GM23338 (cell line): ENCODE measurements at regions not wholly inside any gene's neighbourhood (a gene's known extent, or its start where the extent isn't known, plus 50 kb on each side); places are given as distances from the start of the nearest gene placed in this dataset.

Source experiments
- ATAC-seq: fragments of 200-7000 bp; cut with Tn5 transposase; 3 replicates; pipeline ENCODE4 v1.9.1; 2020
- DNase-seq: peaks from one replicate; pipeline ENCODE4 v3.0.0-alpha.2; 2015; ENCODE audit warnings: low spot score
- H2AFZ ChIP-seq: fragments of 200-600 bp; sonication (generic); 2 replicates; pipeline ENCODE4 v1.8.0; 2016; ENCODE audit warnings: antibody characterized with exemption, mild to moderate bottlenecking, moderate library complexity
- H3F3A ChIP-seq: fragments of 200-600 bp; sonication (generic); replicated peaks from 2 replicates; pipeline ENCODE4 v1.8.0; 2017; ENCODE audit warnings: antibody characterized with exemption, mixed run types, low read depth
- H3K27ac ChIP-seq: fragments of 200-600 bp; sonication (generic); 2 replicates; pipeline ENCODE4 v1.6.1; 2016; ENCODE audit warnings: low read depth
- H3K27me3 ChIP-seq: fragments of 200-600 bp; sonication (generic); 2 replicates; pipeline ENCODE4 v1.8.0; 2016; ENCODE audit warnings: mild to moderate bottlenecking, mixed run types, moderate library complexity; ENCODE audit not compliant: insufficient read depth
- H3K36me3 ChIP-seq: fragments of 200-600 bp; sonication (generic); 2 replicates; pipeline ENCODE4 v1.8.0; 2016; ENCODE audit warnings: mild to moderate bottlenecking; ENCODE audit not compliant: insufficient read depth
- H3K4me1 ChIP-seq: fragments of 200-600 bp; sonication (generic); 2 replicates; pipeline ENCODE4 v1.8.0; 2016; ENCODE audit warnings: mild to moderate bottlenecking, moderate library complexity; ENCODE audit not compliant: insufficient read depth
- H3K4me2 ChIP-seq: fragments of 200-600 bp; sonication (generic); 2 replicates; pipeline ENCODE4 v1.7.1; 2017; ENCODE audit warnings: mixed run types
- H3K4me3 ChIP-seq: fragments of 200-600 bp; sonication (generic); 2 replicates; pipeline ENCODE4 v1.6.1; 2016; ENCODE audit warnings: mixed run types
- H3K79me2 ChIP-seq: fragments of 200-600 bp; sonication (generic); replicated peaks from 2 replicates; pipeline ENCODE4 v1.8.0; 2017; ENCODE audit warnings: mild to moderate bottlenecking; ENCODE audit not compliant: insufficient read depth
- H3K9me2 ChIP-seq: fragments of 200-600 bp; sonication (generic); 2 replicates; pipeline ENCODE4 v1.8.0; 2017; ENCODE audit not compliant: insufficient read depth
- H4K20me1 ChIP-seq: fragments of 200-600 bp; sonication (generic); replicated peaks from 2 replicates; pipeline ENCODE4 v1.8.0; 2017; ENCODE audit warnings: mild to moderate bottlenecking; ENCODE audit not compliant: insufficient read depth
- H3K27ac Mint-ChIP-seq: 2 replicates; pipeline ENCODE4 v1.8.0; 2020; ENCODE audit warnings: inconsistent platforms, mild to moderate bottlenecking, moderate library complexity, mixed read lengths
- H3K27me3 Mint-ChIP-seq: 3 replicates; pipeline ENCODE4 v1.8.0; 2022; ENCODE audit warnings: low read depth, mild to moderate bottlenecking, moderate library complexity, mixed read lengths, inconsistent platforms; ENCODE audit not compliant: insufficient read depth, poor library complexity
- H3K36me3 Mint-ChIP-seq: 3 replicates; pipeline ENCODE4 v1.8.0; 2021; ENCODE audit warnings: low read depth, mild to moderate bottlenecking, inconsistent platforms, moderate library complexity, mixed read lengths
- H3K4me1 Mint-ChIP-seq: 3 replicates; pipeline ENCODE4 v1.8.0; 2020; ENCODE audit warnings: mild to moderate bottlenecking, inconsistent platforms, mixed read lengths
- H3K4me3 Mint-ChIP-seq: 3 replicates; pipeline ENCODE4 v1.8.0; 2021; ENCODE audit warnings: moderate library complexity, mild to moderate bottlenecking, inconsistent platforms, mixed read lengths
- H3K9me3 Mint-ChIP-seq: 3 replicates; pipeline ENCODE4 v1.8.0; 2020; ENCODE audit warnings: moderate library complexity, mild to moderate bottlenecking, inconsistent platforms, mixed read lengths
- CREB1 ChIP-seq: fragments of 250-450 bp; sonication (Bioruptor Pico); IDR thresholded peaks from 2 replicates; pipeline ENCODE4 v1.5.0; 2020; ENCODE audit warnings: low read depth, mild to moderate bottlenecking, moderate library complexity
- EZH2 ChIP-seq: fragments of 200-600 bp; sonication (generic); IDR thresholded peaks from one replicate; pipeline ENCODE4 v1.8.0; 2017; ENCODE audit warnings: antibody characterized with exemption, mild to moderate bottlenecking, low read depth; ENCODE audit not compliant: unreplicated experiment
- EZH2phosphoT487 ChIP-seq: fragments of 200-600 bp; sonication (generic); IDR thresholded peaks from one replicate; pipeline ENCODE4 v1.8.1; 2018; ENCODE audit warnings: antibody characterized with exemption; ENCODE audit not compliant: unreplicated experiment
- NANOG ChIP-seq: IDR thresholded peaks from 2 replicates; pipeline ENCODE4 v1.6.1; 2016; ENCODE audit warnings: antibody characterized with exemption, borderline replicate concordance
- STAT1 ChIP-seq: IDR thresholded peaks from one replicate; pipeline ENCODE4 v1.6.1; 2016; ENCODE audit warnings: antibody characterized with exemption; ENCODE audit not compliant: unreplicated experiment
- ZNF331 ChIP-seq: fragments of 250-450 bp; sonication (Bioruptor Pico); IDR thresholded peaks from 2 replicates; pipeline ENCODE4 v1.5.0; 2020; ENCODE audit warnings: low read depth, mild to moderate bottlenecking, moderate library complexity
- TF ChIP-seq, protein P1 (sequence below): fragments of 250-450 bp; sonication (Bioruptor Pico); IDR thresholded peaks from 2 replicates; pipeline ENCODE4 v1.5.0; 2020; ENCODE audit warnings: mild to moderate bottlenecking, moderate library complexity
- TF ChIP-seq, protein P2 (sequence below), 2 experiments: fragments of 200-600 bp in 1 of 2; sonication (generic) in 1 of 2; conservative IDR thresholded peaks; 2 replicates each; pipeline versions ENCODE4 v1.5.1 to v1.6.1; 2016 to 2017; ENCODE audit warnings: antibody characterized with exemption in 2 of 2, low read depth in 2 of 2, mild to moderate bottlenecking in 2 of 2, moderate library complexity in 1 of 2

DNA sequence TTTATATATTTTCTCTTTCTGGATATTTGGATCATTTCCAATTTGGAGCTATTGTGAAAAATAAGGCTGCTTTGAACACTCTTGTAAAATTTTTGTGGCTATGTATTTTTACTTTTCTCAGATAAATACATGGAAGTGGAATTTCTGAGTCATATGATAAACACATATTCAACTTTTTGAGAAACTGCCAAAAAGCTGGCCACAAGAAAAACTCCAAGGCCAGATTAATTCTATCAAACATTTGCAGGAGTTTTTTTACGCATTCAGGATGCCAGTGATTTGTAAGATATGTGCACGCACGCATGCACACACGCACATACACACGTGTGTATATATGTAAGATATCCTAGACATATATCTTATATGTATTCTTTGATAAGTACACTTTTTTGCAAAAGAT is 477.5 kb upstream of the SPHKAP start:
- Histone ChIP-seq H3K79me2 (no peaks in the 10 kb centered on the region), H3K27me3 (no peaks in the 10 kb centered on the region), H3K36me3 (no peaks in the 10 kb centered on the region), H3K9me2 (no peaks in the 10 kb centered on the region), H3K4me1 (no peaks in the 10 kb centered on the region), H3K4me2 (no peak overlapping the region), H2AFZ (no peak overlapping the region), H4K20me1 (no peaks in the 10 kb centered on the region), H3K27ac (no peak overlapping the region), H3F3A (no peaks in the 10 kb centered on the region), H3K4me3 (no peak overlapping the region)
- DNase-seq (no peak), ATAC-seq (no peak)
- H3K4me1 Mint-ChIP-seq = no peaks in the 10 kb centered on the region
- TF ChIP-seq STAT1 (no peak), EZH2phosphoT487 (no peak), NANOG (no peak), CREB1 (CRISPR knock-in tag) (no peak)
- TF ChIP-seq, protein P1, sequence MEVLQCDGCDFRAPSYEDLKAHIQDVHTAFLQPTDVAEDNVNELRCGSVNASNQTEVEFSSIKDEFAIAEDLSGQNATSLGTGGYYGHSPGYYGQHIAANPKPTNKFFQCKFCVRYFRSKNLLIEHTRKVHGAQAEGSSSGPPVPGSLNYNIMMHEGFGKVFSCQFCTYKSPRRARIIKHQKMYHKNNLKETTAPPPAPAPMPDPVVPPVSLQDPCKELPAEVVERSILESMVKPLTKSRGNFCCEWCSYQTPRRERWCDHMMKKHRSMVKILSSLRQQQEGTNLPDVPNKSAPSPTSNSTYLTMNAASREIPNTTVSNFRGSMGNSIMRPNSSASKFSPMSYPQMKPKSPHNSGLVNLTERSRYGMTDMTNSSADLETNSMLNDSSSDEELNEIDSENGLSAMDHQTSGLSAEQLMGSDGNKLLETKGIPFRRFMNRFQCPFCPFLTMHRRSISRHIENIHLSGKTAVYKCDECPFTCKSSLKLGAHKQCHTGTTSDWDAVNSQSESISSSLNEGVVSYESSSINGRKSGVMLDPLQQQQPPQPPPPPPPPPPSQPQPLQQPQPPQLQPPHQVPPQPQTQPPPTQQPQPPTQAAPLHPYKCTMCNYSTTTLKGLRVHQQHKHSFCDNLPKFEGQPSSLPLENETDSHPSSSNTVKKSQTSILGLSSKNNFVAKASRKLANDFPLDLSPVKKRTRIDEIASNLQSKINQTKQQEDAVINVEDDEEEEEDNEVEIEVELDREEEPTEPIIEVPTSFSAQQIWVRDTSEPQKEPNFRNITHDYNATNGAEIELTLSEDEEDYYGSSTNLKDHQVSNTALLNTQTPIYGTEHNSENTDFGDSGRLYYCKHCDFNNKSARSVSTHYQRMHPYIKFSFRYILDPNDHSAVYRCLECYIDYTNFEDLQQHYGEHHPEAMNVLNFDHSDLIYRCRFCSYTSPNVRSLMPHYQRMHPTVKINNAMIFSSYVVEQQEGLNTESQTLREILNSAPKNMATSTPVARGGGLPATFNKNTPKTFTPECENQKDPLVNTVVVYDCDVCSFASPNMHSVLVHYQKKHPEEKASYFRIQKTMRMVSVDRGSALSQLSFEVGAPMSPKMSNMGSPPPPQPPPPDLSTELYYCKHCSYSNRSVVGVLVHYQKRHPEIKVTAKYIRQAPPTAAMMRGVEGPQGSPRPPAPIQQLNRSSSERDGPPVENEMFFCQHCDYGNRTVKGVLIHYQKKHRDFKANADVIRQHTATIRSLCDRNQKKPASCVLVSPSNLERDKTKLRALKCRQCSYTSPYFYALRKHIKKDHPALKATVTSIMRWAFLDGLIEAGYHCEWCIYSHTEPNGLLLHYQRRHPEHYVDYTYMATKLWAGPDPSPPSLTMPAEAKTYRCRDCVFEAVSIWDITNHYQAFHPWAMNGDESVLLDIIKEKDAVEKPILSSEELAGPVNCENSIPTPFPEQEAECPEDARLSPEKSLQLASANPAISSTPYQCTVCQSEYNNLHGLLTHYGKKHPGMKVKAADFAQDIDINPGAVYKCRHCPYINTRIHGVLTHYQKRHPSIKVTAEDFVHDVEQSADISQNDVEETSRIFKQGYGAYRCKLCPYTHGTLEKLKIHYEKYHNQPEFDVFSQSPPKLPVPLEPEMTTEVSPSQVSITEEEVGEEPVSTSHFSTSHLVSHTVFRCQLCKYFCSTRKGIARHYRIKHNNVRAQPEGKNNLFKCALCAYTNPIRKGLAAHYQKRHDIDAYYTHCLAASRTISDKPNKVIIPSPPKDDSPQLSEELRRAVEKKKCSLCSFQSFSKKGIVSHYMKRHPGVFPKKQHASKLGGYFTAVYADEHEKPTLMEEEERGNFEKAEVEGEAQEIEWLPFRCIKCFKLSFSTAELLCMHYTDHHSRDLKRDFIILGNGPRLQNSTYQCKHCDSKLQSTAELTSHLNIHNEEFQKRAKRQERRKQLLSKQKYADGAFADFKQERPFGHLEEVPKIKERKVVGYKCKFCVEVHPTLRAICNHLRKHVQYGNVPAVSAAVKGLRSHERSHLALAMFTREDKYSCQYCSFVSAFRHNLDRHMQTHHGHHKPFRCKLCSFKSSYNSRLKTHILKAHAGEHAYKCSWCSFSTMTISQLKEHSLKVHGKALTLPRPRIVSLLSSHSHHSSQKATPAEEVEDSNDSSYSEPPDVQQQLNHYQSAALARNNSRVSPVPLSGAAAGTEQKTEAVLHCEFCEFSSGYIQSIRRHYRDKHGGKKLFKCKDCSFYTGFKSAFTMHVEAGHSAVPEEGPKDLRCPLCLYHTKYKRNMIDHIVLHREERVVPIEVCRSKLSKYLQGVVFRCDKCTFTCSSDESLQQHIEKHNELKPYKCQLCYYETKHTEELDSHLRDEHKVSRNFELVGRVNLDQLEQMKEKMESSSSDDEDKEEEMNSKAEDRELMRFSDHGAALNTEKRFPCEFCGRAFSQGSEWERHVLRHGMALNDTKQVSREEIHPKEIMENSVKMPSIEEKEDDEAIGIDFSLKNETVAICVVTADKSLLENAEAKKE (CRISPR knock-in tag) = no peak
- no peaks in the 10 kb centered on the region for H3K9me3 Mint-ChIP-seq
- H3K27me3 Mint-ChIP-seq = no peaks in the 10 kb centered on the region
- no peak overlapping the region for H3K27ac Mint-ChIP-seq
- no peak overlapping the region for H3K4me3 Mint-ChIP-seq
- no peaks in the 10 kb centered on the region for H3K36me3 Mint-ChIP-seq

DNA sequence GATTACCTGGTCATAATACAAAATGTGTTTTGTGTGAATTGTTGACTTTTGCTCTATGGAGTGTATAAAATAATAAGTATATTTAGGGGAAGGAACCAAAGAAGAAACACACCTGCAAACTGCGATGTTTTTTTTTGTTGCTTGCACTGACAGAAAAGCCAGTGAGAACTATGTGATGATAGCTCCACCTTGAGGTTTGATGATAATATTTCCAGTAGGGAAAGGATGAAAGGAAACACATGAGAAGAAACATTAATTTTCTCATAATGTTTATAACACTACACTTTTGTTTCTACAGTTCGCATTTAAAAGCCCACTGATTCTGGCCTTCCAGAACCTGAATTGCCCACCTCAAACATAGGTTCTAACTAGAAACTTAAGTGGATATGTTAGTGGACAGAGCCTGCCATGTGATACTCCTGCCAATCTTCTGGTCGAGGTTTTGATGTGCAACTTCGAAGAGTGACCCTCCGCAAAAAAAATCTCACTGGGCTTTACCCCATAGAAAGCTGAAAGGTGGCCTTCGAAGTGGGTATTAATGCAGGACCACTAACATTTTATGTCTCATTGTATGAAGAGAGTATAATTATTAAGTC is 476.4 kb upstream of the SPHKAP start:
- Histone ChIP-seq H3F3A (no peaks in the 10 kb centered on the region), H3K9me2 (no peaks in the 10 kb centered on the region), H3K4me2 (no peak overlapping the region), H2AFZ (no peak overlapping the region), H3K27me3 (no peaks in the 10 kb centered on the region), H3K4me3 (no peak overlapping the region), H4K20me1 (no peaks in the 10 kb centered on the region), H3K79me2 (no peaks in the 10 kb centered on the region), H3K4me1 (no peaks in the 10 kb centered on the region), H3K27ac (no peak overlapping the region), H3K36me3 (no peaks in the 10 kb centered on the region)
- Mint-ChIP-seq H3K4me1 (no peaks in the 10 kb centered on the region), H3K27me3 (no peaks in the 10 kb centered on the region), H3K36me3 (no peaks in the 10 kb centered on the region), H3K27ac (no peak overlapping the region), H3K9me3 (no peaks in the 10 kb centered on the region), H3K4me3 (no peak overlapping the region)
- DNase-seq (peak; percentile 62), ATAC-seq (no peak; the same call in 2 of the 3 replicates)
- TF ChIP-seq EZH2 (no peak), EZH2phosphoT487 (no peak), ZNF331 (CRISPR knock-in tag) (no peak), NANOG (no peak), CREB1 (CRISPR knock-in tag) (no peak)
- TF ChIP-seq, protein P2, sequence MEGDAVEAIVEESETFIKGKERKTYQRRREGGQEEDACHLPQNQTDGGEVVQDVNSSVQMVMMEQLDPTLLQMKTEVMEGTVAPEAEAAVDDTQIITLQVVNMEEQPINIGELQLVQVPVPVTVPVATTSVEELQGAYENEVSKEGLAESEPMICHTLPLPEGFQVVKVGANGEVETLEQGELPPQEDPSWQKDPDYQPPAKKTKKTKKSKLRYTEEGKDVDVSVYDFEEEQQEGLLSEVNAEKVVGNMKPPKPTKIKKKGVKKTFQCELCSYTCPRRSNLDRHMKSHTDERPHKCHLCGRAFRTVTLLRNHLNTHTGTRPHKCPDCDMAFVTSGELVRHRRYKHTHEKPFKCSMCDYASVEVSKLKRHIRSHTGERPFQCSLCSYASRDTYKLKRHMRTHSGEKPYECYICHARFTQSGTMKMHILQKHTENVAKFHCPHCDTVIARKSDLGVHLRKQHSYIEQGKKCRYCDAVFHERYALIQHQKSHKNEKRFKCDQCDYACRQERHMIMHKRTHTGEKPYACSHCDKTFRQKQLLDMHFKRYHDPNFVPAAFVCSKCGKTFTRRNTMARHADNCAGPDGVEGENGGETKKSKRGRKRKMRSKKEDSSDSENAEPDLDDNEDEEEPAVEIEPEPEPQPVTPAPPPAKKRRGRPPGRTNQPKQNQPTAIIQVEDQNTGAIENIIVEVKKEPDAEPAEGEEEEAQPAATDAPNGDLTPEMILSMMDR (conservative IDR thresholded peaks at IDR 0.05; ENCODE audit: low read depth in 2 of 2) = peak; percentile 72 to 79
